B cell (primary cell): ENCODE measurements at regions not wholly inside any gene's neighbourhood (a gene's known extent, or its start where the extent isn't known, plus 50 kb on each side); places are given as distances from the start of the nearest gene placed in this dataset.

Experiments
- ATAC-seq: fragments of 200-7000 bp; cut with Tn5 transposase; one replicate; pipeline ENCODE4 v1.10.0; 2021; ENCODE audit warnings: low read depth, mild to moderate bottlenecking, moderate number of reproducible peaks, moderate library complexity
- CTCF ChIA-PET: fragments of 350-600 bp; sonication (Branson Sonifier 250); formaldehyde crosslinking; loops from one replicate; lab custom pipeline; 2021; ENCODE audit warnings: antibody characterized with exemption, inconsistent platforms; lab: Charles Lee
- POLR2A ChIA-PET: fragments of 350-600 bp; sonication (Branson Sonifier 250); formaldehyde crosslinking; loops from one replicate; lab custom pipeline; 2021; ENCODE audit warnings: antibody characterized with exemption; lab: Charles Lee
- DNase-seq: peaks from one replicate; pipeline ENCODE4 v3.0.0; 2013
- H2AFZ ChIP-seq: 2 replicates; pipeline ENCODE4 v1.6.1; 2012; ENCODE audit warnings: mild to moderate bottlenecking, low read depth, low read length; ENCODE audit not compliant: insufficient read depth, poor library complexity, severe bottlenecking
- H3K27ac ChIP-seq, 2 donors: 1 replicate in 1 of 2; 2 replicates in 1 of 2; pipeline ENCODE4 v1.5.1; 2012 to 2013; ENCODE audit warnings: low read length in 2 of 2, mild to moderate bottlenecking in 2 of 2, moderate library complexity in 1 of 2
- H3K27me3 ChIP-seq, 4 experiments: fragments of 200-600 bp in 1 of 4; sonication (generic) in 1 of 4; replicated peaks in 1 of 4; 1 replicate in 2 of 4; 2 replicates in 2 of 4; pipeline versions ENCODE4 v1.6.1 to v1.7.0; 2013 to 2016; ENCODE audit warnings: low read length in 3 of 4, mild to moderate bottlenecking in 2 of 4, mixed read lengths in 1 of 4, moderate library complexity in 1 of 4; ENCODE audit not compliant: insufficient read depth in 4 of 4, control insufficient read depth in 3 of 4; ENCODE audit errors: control extremely low read depth in 1 of 4
- H3K36me3 ChIP-seq, 2 experiments: replicated peaks in 1 of 2; 1 replicate in 1 of 2; 2 replicates in 1 of 2; pipeline versions ENCODE4 v1.6.1 to v1.7.1; 2013; ENCODE audit warnings: low read length in 1 of 2; ENCODE audit not compliant: insufficient read depth in 2 of 2, control insufficient read depth in 1 of 2; ENCODE audit errors: control extremely low read depth in 1 of 2, extremely low read depth in 1 of 2
- H3K4me1 ChIP-seq, 2 donors: fragments of 200-600 bp in 1 of 2; sonication (generic) in 1 of 2; 1 replicate in 1 of 2; 2 replicates in 1 of 2; pipeline versions ENCODE4 v1.5.1 to v1.6.1; 2013 to 2017; ENCODE audit warnings: low read length in 2 of 2; ENCODE audit not compliant: control insufficient read depth in 2 of 2, insufficient read depth in 2 of 2
- H3K4me2 ChIP-seq: replicated peaks from 2 replicates; pipeline ENCODE3; 2012; ENCODE audit warnings: mild to moderate bottlenecking, low read depth, low read length; ENCODE audit not compliant: poor library complexity, severe bottlenecking
- H3K4me3 ChIP-seq, 5 experiments: fragments of 200-600 bp in 1 of 5; sonication (generic) in 1 of 5; 1 replicate in 3 of 5; 2 replicates in 2 of 5; pipeline versions ENCODE4 v1.5.1 to v1.7.0; 2011 to 2016; ENCODE audit warnings: low read length in 4 of 5, mild to moderate bottlenecking in 4 of 5, low read depth in 2 of 5, control low read depth in 1 of 5, moderate library complexity in 1 of 5; ENCODE audit not compliant: insufficient read depth in 1 of 5; ENCODE audit errors: control extremely low read depth in 1 of 5, extremely low read depth in 1 of 5
- H3K79me2 ChIP-seq: fragments of 200-600 bp; sonication (generic); one replicate; pipeline ENCODE4 v1.6.0; 2016; ENCODE audit warnings: low read length; ENCODE audit not compliant: control insufficient read depth, insufficient read depth
- H3K9ac ChIP-seq: fragments of 200-600 bp; sonication (generic); 2 replicates; pipeline ENCODE4 v1.6.1; 2017; ENCODE audit warnings: mild to moderate bottlenecking, low read length, moderate library complexity
- H3K9me3 ChIP-seq, 3 donors: one replicate each; pipeline versions ENCODE4 v1.6.1 to v1.7.1; 2013; ENCODE audit warnings: low read length in 2 of 3; ENCODE audit not compliant: control insufficient read depth in 2 of 3, insufficient read depth in 1 of 3; ENCODE audit errors: control extremely low read depth in 1 of 3
- H4K20me1 ChIP-seq: 2 replicates; pipeline ENCODE4 v1.6.0; 2012; ENCODE audit warnings: mild to moderate bottlenecking, low read length; ENCODE audit not compliant: insufficient read depth, control insufficient read depth, poor library complexity, severe bottlenecking
- H3K27ac Mint-ChIP-seq: one replicate; pipeline ENCODE4 v1.8.0; 2021; ENCODE audit warnings: mixed read lengths
- H3K27me3 Mint-ChIP-seq: one replicate; pipeline ENCODE4 v1.8.0; 2021; ENCODE audit warnings: mixed read lengths
- H3K4me1 Mint-ChIP-seq: one replicate; pipeline ENCODE4 v1.8.0; 2021; ENCODE audit warnings: mixed read lengths
- H3K4me3 Mint-ChIP-seq: one replicate; pipeline ENCODE4 v1.8.0; 2021; ENCODE audit warnings: mixed read lengths
- H3K9me3 Mint-ChIP-seq: one replicate; pipeline ENCODE4 v1.8.0; 2022; ENCODE audit warnings: mixed read lengths; ENCODE audit not compliant: insufficient read depth
- EZH2 ChIP-seq: IDR thresholded peaks from 2 replicates; pipeline ENCODE4 v1.6.1; 2012; ENCODE audit warnings: borderline replicate concordance, low read depth, mild to moderate bottlenecking, moderate library complexity, low read length; ENCODE audit not compliant: insufficient read depth, poor library complexity, severe bottlenecking
- WGBS: methylation state at CpG from one replicate; pipeline ENCODE4 v1.1.5; 2013; ENCODE audit warnings: missing lambda C conversion rate; ENCODE audit not compliant: insufficient coverage; 5-methylcytosine and 5-hydroxymethylcytosine counted together
- intact Hi-C: fragments of 100-400 bp; cut with micrococcal nuclease; formaldehyde crosslinking; loops from one replicate; pipeline ENCODE4 v1.10.0; 2022
- TF ChIP-seq, protein P1 (sequence below): fragments of 200-600 bp; IDR thresholded peaks from one replicate; pipeline ENCODE4 v1.8.0; 2022; ENCODE audit warnings: antibody characterized with exemption, mild to moderate bottlenecking

- H3K4me1 ChIP-seq = no peaks in the 10 kb centered on the region
- no peaks in the 10 kb centered on the region for H3K27me3 ChIP-seq
- no peaks in the 10 kb centered on the region for H3K36me3 ChIP-seq
- no peak overlapping the region for H2AFZ ChIP-seq
- CTCF ChIA-PET = no interaction called here
- no peak for DNase-seq
- no peaks in the 10 kb centered on the region for H3K27me3 Mint-ChIP-seq
- no peaks in the 10 kb centered on the region for H4K20me1 ChIP-seq
- H3K4me3 Mint-ChIP-seq = no peak overlapping the region
- no peak overlapping the region for H3K4me2 ChIP-seq
- POLR2A ChIA-PET = no interaction called here
- TF ChIP-seq, protein P1, sequence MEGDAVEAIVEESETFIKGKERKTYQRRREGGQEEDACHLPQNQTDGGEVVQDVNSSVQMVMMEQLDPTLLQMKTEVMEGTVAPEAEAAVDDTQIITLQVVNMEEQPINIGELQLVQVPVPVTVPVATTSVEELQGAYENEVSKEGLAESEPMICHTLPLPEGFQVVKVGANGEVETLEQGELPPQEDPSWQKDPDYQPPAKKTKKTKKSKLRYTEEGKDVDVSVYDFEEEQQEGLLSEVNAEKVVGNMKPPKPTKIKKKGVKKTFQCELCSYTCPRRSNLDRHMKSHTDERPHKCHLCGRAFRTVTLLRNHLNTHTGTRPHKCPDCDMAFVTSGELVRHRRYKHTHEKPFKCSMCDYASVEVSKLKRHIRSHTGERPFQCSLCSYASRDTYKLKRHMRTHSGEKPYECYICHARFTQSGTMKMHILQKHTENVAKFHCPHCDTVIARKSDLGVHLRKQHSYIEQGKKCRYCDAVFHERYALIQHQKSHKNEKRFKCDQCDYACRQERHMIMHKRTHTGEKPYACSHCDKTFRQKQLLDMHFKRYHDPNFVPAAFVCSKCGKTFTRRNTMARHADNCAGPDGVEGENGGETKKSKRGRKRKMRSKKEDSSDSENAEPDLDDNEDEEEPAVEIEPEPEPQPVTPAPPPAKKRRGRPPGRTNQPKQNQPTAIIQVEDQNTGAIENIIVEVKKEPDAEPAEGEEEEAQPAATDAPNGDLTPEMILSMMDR = no peak
- no peak for TF ChIP-seq EZH2
- no peaks in the 10 kb centered on the region for H3K4me1 Mint-ChIP-seq
- H3K9me3 ChIP-seq = peaks cover 0 to 8% (median 0%) of the 10 kb centered on the region in 3 donors
- no peak overlapping the region for H3K9ac ChIP-seq
- H3K27ac ChIP-seq = no peak overlapping the region
- H3K79me2 ChIP-seq = no peaks in the 10 kb centered on the region
- no peak overlapping the region for H3K4me3 ChIP-seq
- intact Hi-C loops = no loop called here
- no peak overlapping the region for H3K27ac Mint-ChIP-seq
- no peaks in the 10 kb centered on the region for H3K9me3 Mint-ChIP-seq
- no CpG with 5 or more reads among the region's 1 CpG for WGBS
- no peak for ATAC-seq
Observed at GRCh38 chr11:131136486-131136885, 220.2 kb upstream of the SNX19 start.

- H3K79me2 ChIP-seq = no peaks in the 10 kb centered on the region
Observed at GRCh38 chr11:131137046-131137445, 220.8 kb upstream of the SNX19 start.

More at GRCh38 chr11:131137046-131137445, 220.8 kb upstream of the SNX19 start:
- WGBS = no CpG with 5 or more reads among the region's 2 CpGs
- ChIA-PET CTCF (no interaction called here), POLR2A (no interaction called here)
- H3K4me3 Mint-ChIP-seq = no peak overlapping the region
- H3K9me3 Mint-ChIP-seq = no peaks in the 10 kb centered on the region
- Histone ChIP-seq H3K4me2 (no peak overlapping the region), H3K27ac (no peak overlapping the region), H3K9me3 (peaks cover 0 to 10% (median 0%) of the 10 kb centered on the region in 3 donors), H3K4me3 (no peak overlapping the region), H3K4me1 (no peaks in the 10 kb centered on the region), H3K36me3 (no peaks in the 10 kb centered on the region), H4K20me1 (no peaks in the 10 kb centered on the region), H3K27me3 (no peaks in the 10 kb centered on the region), H2AFZ (no peak overlapping the region), H3K9ac (no peak overlapping the region)
- H3K27me3 Mint-ChIP-seq = no peaks in the 10 kb centered on the region
- no peak for TF ChIP-seq EZH2
- TF ChIP-seq, protein P1 = no peak
- no peak overlapping the region for H3K27ac Mint-ChIP-seq
- no peaks in the 10 kb centered on the region for H3K4me1 Mint-ChIP-seq
- intact Hi-C loops = no loop called here
- DNase-seq (no peak), ATAC-seq (no peak)
